GM19397 (cell line): ENCODE measurements at regions not wholly inside any gene's neighbourhood (a gene's known extent, or its start where the extent isn't known, plus 50 kb on each side); places are given as distances from the start of the nearest gene placed in this dataset.

ENCODE experiments used
- ATAC-seq: cut with Tn5 transposase; IDR thresholded peaks from one replicate; pipeline ENCODE4 v1.9.1; 2021; ENCODE audit warnings: mild to moderate bottlenecking, moderate library complexity; ENCODE audit not compliant: unreplicated experiment

DNA sequence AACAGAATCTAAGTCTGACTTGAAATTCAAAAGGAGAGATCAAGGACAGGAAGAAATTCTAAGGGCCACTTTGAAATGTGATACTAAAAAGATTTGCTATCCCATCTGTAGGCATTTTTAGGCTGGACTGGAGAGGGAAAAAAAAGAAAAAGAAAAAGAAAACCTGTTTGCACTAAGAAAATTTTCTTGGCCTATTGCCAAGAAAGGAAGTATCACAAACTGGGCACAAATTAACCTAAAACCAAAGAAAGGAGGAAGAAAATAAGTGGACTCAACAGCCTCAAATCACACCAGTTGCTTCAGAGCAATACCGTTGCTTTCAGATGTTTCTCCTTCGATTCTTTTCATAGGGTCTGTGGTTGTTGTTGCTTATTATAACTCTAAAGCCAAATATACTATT lies 287.9 kb upstream of the VRK2 start:
- ATAC-seq, result no peak

DNA sequence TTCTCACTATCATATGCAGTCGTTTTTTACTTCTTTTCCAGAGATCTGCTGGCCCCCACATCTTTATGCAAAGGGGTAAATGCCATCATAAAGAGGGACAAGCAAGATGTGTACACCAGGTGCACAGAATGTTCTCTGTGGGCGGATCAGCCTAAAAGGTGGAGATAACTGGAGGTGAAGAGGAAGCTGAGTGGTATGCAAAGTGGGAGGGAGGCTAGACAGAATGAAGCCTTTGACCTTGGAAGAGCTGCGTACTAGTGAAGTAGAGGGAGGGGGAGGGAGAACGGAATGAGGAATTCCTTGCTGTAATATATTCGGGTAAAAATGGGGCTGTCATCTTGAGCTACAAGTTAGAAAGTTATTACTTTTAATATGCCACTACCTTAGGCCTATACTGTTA lies 287.5 kb upstream of the VRK2 start:
- ATAC-seq, result no peak

DNA sequence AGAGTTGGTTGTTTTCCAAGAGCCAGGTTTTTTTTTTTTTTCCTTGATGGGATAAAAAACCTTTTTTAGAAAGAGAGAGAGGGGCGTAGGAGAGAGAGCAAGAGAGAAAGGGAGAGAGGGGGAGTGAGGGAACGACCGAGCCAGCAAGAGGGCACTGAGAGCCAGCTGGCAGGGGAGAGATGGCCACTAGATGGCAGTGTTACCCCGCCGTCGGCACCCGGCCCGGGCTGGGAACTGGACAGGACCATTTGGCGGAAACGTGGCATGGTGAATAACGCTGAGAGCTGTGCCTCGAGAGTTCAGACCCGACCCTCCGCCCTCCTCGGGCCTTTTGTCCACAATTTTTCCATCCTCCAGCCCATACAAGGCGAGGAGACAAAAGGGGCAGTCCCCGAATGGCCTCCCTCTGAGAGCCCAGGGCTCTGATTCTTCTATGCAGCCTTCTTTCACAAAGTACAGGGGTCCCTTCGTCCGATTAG lies 286.7 kb upstream of the VRK2 start:
- peak; percentile 90 for ATAC-seq

DNA sequence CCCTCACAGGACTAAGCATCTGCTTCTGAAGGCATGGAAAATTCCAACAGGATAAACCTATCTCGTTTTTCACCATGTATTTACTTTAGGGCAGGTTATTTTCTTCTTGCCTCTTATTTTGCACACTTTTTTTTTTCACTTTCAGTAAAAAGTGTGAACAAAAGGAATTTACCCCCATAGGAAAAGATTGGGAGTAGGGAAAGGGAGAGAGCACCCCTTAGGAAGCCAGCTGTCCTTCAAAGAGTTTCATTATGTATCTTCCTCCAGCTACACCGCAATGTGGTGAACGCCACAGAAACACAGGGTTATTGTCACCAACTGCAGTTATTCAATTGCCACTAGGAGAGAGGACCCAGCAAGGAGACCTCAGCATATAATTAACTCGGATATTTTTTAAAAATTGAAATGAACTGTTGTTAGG lies 286.2 kb upstream of the VRK2 start:
- ATAC-seq, result peak; percentile 56

DNA sequence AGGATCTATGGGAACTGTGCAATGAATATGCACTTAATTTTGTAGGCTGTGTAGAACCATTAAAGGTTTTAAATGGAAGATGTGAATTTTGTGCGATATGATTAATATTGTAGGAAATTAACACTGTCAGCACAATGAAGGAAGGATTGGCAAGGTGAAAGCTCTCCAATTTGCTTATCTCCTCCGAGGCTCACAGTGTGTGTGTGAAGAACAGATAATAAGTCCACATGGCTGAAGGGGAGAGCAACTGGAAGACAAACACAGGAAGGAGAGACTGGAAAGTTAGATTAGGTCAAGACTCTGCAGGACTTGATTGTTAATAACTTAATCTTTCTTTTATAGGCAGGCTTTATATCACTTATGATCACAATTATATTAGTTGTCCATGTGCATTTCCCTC lies 269.7 kb upstream of the VRK2 start:
- no peak for ATAC-seq

DNA sequence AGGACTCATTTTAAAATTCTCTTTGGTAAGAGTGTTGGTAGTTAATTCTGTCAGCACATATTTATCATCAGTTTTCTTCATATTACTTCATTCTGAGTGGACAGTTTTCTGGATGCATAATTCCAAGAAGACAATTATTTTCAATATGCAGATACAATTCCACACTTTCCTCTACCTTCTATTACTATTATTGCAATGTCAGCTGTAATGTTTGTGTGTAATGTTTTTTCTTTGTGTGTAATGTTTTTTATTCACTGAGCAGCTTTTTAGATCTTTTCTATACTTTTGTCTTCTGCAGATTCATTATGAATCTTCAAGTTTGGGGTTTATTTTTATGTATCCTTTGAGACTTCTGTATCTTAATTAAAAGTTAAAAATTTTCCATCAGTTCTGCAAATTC lies 264.0 kb upstream of the VRK2 start:
- no peak for ATAC-seq

DNA sequence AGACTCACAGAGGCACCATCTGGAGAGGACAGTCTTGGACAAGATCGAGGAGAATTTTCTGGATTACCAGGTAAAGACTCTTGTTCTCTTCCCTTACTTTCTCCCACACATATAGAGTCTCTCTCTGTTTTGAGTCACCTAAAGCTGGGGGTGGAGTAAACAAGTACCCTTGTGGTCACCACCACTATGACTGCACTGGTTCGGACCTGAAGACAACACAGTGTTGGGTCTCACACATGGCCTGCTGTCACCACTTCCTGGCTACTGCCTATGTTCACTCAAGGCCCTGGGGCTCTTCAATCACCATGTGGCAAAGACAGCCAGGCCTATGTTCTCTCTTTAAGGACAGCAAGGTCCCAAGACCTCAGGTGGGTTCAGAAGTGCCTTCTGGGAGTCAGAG lies 253.3 kb upstream of the VRK2 start:
- ATAC-seq, result no peak

DNA sequence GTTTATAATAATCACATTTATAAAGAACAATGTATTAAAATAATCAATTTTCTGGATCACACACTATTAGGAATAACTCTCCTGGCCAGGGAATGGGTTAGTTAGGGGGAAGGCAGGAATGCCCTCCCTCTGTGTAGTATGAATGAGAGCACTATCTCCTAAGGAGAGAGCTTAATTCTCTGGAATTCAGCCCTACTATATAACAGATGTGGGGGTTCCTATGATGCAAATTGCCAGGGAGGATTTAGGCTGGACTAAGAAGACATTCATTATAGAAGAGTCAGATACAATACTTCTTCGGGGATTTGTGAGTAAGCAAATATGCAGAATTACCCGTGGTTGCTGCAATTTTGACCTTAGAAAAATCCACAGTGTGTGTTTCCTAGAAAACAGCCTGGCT lies 250.1 kb upstream of the VRK2 start:
- ATAC-seq, result no peak

DNA sequence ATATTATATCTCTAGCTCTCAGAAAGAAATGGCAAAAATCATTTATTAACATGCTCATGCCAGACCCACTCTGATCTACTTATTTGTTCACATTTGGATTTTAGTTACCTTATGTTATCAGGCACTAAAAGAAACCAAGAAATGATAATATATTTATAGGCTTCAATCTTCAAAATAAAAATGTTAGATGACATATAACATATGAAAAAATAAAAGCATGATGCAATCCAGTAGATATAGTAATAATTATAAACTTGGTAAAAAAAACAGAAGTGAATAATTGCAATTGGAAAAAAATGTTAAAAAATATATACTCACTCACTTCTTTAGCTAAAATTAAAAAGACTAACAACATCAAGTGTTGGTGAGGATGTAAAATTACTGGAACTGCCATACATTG lies 248.3 kb upstream of the VRK2 start:
- no peak for ATAC-seq

DNA sequence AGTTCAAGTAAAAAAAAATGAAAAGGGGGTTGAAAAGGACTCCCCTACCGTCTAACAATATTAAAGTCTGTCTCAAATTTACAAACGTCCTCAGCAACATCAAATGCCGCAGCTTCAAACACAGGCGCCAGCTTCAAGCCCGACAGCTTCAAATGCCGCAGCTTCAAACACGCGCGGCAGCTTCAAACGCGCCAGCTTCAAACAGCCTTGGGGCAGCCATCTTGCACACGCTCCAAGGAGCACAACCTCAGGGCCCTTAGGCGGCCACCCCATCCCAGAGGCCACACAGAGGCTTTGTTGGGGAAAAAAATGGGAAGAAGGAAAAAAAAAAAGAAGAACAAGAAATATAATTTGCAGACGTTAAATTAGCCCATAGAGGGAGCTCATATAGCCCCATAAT lies 244.4 kb upstream of the VRK2 start:
- ATAC-seq, result no peak

DNA sequence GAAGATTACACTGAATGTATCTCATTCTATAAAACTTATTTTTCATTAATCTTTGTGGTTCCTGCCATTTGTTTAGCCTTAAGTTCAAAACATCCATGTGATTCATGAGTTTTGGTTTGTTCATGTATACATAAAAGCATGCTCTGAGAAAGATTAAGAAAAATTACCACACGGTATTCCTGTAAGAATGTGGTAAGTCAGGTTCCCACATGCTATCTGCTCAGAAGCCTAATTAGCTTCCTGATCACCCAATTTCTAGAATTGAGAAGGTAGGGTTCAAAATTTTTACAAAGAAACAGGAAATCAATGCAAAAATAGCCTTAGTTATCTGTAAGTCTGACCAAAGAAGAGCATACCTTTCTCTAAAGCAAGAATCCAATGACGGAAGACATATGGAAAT lies 241.6 kb upstream of the VRK2 start:
- no peak for ATAC-seq

DNA sequence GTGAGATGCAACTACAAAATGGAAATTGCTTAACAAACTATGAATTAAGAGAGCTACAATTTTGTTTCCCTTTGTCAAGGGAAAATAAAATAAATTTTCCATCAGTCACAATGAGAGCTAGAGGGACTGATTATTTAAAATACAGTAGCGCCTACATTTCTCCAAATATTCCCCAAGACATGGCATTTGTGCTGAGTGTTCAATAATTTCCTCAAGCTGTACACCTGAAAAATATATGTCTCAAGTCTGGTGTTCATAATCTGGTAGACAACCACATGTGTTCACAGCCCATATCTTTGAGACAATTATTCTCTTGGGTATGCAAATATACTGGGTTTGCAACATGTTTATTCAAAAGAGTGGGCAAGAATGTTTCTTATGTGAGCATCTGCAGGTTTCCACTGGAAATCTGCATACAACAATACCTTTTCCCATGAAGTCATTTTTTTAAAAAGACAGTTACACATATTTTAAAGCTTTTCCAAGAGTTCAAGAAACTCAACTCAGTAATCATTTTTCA lies 240.1 kb upstream of the VRK2 start:
- peak; percentile 62 for ATAC-seq

DNA sequence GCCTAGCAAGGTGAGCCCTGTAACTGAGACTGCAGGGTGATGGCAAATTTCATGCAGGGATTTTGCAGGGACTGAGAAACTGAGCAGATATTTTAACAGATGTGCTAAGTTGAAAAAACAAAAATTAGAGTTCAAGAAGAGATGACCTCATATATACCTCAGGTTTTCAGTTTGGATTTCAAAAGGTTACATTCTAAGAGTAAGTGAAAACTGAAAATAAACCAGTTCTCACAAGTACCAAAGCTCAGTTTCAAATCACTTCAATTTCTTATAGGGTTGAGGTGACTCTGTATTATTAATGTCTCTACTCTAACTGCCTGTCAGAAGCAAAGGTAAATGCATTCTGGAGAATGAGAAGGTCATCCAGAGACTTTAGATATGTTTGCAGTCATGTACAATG lies 237.4 kb upstream of the VRK2 start:
- peak; percentile 89 for ATAC-seq

DNA sequence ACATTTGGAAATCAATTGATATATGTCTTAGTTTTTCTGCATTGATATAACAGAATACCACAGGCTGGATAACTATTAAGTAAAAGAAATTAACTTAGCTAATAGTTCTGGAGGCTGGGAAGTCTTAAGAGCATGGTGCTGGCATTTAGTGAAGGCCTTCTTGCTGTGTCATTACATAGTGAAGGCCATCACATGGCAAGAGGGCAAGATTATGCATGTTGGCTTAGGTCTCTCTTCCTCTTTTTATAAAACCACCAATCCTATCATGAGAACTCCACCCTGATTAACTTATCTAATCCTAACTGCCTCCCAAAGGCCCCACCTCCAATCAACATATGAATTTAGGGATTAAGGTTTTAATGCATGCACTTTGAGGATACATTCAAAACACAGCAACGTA lies 225.5 kb upstream of the VRK2 start:
- no peak for ATAC-seq

DNA sequence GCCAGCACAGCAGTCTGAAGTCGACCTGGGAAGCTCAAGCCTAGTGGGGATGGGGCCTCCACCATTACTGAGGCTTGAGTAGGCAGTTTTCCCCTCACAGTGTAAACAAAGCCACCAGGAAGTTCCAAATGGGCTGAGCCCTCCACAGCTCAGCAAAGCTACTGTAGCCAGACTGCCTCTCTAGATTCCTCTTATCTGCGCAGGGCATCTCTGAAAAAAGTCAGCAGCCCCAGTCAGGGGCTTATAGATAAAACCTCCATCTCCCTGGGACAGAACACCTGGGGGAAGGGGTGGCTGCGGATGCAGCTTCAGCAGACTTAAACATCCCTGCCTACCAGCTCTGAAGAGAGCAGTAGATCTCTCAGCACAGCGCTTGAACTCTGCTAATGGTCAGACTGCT lies 218.4 kb upstream of the VRK2 start:
- ATAC-seq, result no peak

DNA sequence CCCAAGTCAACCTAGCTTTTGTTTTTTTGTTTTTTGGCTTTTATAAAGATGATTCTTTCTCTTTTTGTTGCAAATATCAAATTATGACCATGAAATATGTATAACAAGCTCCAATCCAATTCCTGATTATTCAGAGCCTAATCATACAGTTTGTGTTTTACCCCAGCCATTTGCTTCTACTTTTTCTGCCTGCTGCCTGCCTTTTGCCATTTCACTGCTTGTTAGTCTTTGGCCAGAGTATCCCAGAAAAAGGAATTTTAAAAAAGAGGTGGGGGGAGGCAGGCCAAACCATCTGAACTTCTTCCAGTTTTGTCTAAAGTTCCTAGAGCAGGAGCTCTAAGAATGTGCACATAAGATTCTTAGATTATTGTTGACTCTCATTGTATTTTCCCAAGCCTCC lies 211.9 kb upstream of the VRK2 start:
- no peak for ATAC-seq

DNA sequence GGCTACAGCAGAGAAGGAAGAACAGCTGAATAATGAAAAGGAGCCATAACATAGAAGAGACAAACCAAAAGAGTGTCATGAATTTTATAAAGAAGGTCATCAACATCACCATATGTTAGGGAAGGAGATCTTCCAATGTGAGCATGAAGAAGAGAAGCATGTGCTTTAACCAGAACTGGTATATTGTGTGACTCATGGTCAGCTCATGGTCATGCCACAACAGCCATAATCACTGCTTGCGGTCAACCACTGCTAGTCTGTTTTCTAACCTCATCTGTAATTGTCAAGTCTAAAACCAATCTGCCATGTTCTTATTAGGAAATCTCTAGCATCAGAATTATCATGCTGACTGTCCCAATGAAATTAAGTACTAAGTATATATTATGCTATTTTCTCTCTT lies 204.1 kb upstream of the VRK2 start:
- no peak for ATAC-seq

DNA sequence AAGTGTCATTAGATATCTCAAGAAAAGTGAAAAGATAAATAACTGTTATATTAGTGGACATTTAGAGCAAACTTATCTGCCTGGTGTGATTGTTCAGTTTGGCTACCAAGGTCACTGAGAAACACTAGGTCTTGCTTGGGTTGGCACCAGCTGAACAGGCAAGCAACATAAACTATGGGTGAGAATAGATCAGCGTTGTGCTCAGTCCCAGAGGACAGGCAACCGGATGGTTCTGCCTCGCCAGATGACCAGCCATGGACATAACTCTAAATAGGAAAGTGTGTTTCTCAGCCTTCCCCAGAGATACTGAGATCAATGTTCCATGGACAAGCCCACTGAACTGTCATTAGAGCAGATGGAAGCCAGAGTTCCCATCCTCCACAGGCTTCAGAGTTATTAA lies 203.4 kb upstream of the VRK2 start:
- ATAC-seq, result no peak

DNA sequence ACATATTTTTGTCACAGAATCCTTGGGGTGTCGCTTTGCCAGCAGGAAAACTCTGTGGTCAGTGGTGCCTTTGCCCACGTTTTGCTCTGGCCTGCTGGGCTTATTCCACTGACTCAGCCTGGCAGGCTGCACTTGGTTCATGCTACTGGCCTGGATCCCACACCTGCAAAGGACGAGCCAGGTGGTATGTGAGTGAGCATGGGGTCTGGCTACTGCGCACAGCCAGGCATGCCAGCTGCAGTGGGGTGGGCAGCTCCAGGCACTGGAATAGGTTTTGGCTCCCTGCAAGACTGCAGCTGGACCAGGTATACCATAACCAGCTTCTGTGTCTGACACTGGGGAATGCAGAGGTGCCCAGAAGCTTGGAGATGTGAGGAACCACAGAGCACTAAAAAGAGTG lies 197.9 kb upstream of the VRK2 start:
- ATAC-seq, result no peak

DNA sequence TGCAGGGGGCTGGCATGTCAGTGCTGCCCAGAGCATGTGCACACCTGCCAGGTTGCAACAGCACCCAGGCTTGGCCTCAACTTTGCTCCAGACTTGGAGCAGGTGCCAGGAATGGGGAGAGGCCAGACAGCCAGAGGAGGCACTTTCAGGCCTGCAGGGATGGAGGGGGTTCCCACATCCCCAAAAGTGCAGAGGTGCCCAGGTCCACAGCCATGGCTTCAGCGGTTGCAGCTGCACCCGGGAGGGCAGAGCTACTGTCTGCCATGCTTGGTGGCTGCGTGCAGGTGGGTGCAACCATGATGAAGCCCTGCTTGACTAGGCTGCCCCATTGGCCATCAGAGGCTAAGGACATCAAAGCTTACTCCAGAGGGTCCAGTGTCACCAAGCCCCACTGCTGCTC lies 196.8 kb upstream of the VRK2 start:
- no peak for ATAC-seq

DNA sequence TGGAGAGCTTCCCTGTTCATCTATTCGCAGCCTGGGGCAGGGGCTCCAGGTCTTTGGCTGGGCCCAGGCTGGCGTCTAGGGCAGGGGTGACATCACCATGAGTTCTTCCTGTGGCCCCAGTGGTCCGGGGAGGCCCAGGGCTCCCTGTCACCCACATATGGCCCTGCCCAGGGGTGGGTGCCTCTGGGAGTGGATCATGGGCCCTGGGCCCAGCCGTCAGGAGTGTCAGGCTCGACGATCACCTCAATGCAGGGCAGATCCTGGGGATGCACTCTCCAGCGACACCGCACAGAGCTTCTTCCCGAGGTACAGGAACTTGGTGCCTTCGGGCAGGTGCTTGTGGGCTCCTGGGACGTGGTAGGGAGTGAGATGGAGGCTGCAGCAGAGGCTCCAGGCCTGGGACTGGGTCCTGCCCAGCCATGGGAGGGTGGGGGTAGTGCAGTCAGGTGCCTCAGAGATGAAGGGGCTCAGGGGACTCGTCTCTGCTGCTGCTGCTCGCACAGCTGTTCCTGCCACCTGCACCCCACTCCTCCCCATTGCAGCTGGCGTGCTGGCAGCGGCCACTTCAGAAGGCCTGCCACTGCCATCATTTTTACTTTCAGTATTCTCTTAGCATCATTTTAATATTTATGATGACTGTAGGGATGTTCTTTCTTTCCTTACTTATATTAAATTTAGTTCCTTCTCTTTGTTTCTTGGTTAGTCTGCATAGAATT lies 196.0 kb upstream of the VRK2 start:
- ATAC-seq, result no peak

DNA sequence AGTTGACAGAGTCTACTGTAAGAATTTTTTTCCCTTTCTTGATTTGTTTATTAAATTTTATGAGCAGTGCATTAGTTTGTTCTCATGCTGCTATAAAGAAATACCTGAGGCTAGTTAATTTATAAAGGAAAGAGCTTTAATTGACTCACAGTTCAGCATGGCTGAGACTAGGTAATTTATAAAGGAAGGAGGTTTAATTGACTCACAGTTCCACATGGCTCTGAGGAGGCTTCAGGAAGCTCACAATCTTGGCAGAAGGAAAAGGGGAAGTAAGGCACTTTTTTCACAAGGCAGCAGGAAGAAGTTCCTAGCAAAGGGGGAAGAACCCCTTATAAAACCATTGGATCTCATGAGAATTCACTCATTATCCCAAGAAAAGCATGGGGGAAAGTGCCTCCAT lies 191.4 kb upstream of the VRK2 start:
- ATAC-seq, result no peak

DNA sequence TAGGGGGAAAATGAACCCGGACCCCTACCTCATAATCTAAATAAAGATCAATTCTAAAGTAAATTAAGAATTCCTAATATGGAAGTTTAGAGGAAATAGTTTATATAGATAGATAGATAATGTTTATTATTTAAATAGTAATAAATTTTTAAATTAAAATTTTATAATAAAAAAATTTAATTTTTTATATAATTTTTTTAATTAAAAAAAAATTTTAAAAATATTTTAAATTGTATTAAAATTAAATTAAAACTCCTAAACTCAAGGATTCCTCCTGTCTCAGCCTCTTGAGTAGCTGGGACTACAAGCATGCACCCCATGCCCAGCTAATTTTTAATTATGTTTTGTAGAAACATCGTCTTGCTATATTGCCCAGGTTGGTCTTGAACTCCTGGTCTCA lies 186.9 kb upstream of the VRK2 start:
- no peak for ATAC-seq
